ENCODE measurements at regions not wholly inside any gene's neighbourhood (a gene's known extent, or its start where the extent isn't known, plus 50 kb on each side); places are given as distances from the start of the nearest gene placed in this dataset.

GRCh38 chr14:101445278-101445677 is 116.0 kb upstream of the DIO3 start:
- no peak for DNase-seq (ENCODE audit: low read depth)

DNA sequence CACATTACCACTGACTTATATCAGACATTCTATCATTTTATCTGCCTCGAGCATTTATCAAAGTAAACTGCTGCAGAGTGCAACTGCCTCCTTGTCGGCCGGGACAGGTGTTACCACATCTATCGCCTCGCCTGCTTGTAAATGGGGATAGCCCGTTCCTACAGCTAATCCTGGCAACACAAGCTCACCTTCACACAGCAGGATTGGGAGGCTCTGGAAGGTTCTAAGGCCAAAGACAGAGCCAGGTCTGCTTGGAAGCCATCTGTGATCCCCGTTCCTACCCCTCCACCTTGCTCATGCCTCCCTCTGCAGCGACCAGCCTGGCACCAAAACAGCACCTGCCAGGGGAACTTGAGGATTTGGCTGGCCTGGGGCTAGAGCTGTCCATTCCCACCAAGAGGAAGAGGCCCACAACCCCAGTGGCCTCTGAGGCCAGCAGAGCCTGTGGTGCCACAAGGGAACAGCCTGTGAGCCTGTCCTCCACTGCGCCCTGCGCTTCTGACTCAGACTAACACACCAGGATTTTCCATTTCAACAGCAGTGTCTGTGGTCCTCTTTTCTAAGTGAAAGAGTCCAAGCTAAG is 114.8 kb upstream of the DIO3 start:
- DNase-seq (ENCODE audit: low read depth): no peak

DNA sequence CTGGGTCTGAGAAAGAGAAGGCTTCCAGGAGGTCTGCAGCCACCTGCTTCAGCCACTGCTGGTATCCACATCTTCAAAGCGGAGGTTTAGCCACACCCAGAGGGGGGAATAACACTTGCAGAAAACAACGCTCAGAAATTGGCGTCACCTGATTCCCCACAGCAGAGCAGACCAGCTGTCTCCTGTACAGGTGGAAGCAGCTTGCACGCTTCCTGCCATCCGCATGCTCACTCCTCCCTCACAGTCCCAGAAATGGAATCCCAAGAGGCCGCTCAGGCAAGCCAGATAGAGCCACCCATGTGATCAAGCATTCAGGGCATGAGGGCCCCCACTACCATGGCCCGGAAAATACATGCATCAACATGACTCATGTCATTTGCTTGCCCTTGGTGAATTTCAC is 112.2 kb upstream of the DIO3 start:
- no peak for DNase-seq (ENCODE audit: low read depth)

GRCh38 chr14:101451166-101451565 is 110.1 kb upstream of the DIO3 start:
- DNase-seq (ENCODE audit: low read depth): no peak

GRCh38 chr14:101453225-101453624 is 108.1 kb upstream of the DIO3 start:
- DNase-seq (ENCODE audit: low read depth): no peak

DNA sequence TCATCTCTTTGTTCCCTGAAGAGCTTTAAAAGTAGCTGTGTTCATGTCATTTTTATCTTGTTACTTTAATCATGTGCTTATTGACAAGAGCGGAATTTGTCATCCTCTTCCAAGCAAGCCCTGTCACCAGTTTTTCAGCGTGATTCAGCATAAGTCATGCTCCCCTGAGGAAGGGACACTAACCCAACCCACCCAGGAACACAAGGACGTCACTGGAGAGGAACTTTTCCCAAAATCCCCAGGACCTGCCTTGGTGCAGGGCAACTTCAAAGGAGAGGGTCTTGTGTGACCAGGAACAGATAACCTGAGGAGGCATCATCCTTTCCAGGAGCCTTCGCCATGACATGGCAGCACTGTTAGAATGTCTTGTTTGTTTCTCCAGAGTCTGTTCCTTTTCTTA is 107.1 kb upstream of the DIO3 start:
- no peak for DNase-seq (ENCODE audit: low read depth)

GRCh38 chr14:101456246-101457175 is 104.8 kb upstream of the DIO3 start:
- DNase-seq (ENCODE audit: low read depth): no peak

DNA sequence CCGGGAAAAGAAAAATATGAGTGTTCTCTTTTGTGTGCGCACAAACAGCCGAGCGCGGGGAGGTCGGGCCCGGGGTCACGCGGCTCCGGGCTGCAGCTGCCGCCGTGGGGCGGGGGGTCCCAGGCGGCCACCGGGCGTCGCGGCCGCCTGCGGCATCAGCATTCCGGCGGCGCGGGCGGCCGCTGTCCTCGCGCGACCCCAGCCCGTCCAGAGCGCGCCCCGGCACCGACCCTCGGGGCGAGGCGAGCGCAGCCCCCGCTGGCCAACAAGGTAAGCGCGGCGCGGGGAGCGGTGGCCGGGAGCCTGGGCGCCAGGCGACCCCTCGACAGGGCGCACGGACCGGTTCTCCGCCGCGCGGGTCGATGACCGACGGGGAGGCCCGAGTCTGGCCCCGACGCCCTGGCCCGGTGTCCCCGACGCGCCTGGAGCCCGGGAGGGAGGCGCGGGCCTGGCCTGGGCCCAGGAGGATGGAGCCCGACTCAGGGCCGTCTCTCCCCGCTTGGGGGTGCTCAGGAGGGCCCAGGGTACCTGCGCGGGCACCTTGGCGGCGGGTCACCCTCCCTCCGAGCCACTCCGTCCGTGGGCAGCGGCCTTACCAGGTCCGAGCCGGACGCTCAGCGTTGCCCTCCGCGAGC is 103.9 kb upstream of the DIO3 start:
- DNase-seq (ENCODE audit: low read depth): no peak

DNA sequence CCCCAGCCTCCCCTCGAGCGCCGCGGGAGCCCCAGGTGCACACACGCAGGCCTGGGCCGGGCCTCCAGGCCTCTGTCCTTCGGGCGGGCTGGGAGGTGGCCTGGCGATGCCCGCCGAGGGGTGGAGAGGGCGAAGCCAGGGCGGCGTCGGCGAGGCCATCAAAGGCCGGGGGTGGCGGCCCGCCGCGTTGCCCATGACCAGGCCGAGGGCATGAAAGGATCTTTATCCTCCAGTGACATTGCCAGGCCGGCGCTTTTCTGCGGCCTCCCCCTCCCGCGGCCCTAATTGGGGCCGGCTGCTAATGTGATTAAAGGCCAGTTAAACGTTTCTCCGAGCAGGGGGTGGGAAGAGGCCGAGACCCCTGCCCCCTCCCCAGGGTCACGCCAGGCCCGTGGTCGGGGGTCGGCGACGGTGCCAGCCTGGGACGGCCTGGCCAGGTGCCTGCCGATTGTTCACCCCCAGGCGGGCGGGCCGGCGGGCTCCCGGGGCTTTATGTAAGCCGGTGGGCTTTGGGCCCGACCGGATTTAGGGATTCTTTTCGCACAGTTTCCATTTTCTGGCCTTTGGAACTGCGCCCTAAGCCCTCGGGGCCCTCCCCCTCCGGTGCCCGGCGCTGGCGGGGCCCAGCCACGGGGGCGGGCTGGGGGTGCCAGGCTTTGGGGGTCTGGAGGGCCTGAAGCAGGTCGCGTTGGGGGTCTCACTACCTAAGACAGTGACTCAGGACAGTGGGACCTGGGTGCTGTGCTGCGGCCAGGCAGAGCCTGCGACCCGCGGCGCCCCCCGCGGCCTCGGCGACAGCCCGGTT is 103.2 kb upstream of the DIO3 start:
- no peak for DNase-seq (ENCODE audit: low read depth)

- DNase-seq (ENCODE audit: low read depth): no peak
Observed at GRCh38 chr14:101458741-101459550, 102.3 kb upstream of the DIO3 start.

- no peak for DNase-seq (ENCODE audit: low read depth)
Observed at GRCh38 chr14:101459551-101459900, 101.8 kb upstream of the DIO3 start.

- DNase-seq (ENCODE audit: low read depth): no peak
Observed at GRCh38 chr14:101460521-101460920, 100.8 kb upstream of the DIO3 start.

DNA sequence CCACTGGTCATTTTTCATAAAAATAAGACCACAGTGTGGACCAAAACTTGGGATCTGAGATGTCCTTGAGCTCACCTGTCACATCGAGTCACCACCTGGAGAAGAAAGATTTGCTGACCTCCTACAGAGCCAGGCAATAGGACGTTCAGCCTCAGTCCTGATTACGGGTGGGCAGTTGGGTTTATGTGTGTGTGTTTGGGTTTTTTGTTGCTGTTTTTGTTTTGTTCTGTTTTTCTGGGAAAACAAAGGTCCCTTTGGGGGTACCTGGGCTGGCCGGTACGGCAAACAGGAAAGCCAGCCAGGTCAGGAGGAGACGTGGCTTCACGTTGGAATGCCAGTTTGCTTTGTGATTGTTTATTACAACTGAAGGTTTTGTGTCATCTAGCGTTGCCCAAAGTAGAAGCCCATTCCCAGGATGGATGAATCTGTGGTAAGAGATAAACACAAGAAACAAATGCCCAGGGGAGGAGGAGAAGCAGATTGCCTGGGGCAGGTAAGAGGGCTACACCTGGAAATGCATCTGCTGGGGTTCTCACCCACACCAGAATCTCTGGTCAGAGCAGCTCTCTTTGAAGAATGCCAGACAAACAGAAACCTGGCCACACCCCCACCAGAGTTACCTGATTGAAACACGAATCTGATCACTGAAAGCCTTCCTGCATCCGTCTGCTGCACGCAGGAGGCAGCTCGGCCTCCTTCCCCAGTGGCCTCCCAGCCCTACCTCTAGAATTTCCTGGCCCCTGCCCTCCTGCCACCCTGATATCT is 100.1 kb upstream of the DIO3 start:
- DNase-seq (ENCODE audit: low read depth): no peak

- no peak for DNase-seq (ENCODE audit: low read depth)
Observed at GRCh38 chr14:101461891-101462290, 99.4 kb upstream of the DIO3 start.

- no peak for DNase-seq (ENCODE audit: low read depth)
Observed at GRCh38 chr14:101462726-101463565, 98.3 kb upstream of the DIO3 start.

GRCh38 chr14:101463566-101464171 is 97.6 kb upstream of the DIO3 start:
- DNase-seq (ENCODE audit: low read depth): no peak

GRCh38 chr14:101464310-101464983 is 96.8 kb upstream of the DIO3 start:
- DNase-seq (ENCODE audit: low read depth): no peak

GRCh38 chr14:101464984-101465794 is 96.1 kb upstream of the DIO3 start:
- no peak for DNase-seq (ENCODE audit: low read depth)
